Vagina (tissue), 2 donors: ENCODE measurements at regions not wholly inside any gene's neighbourhood (a gene's known extent, or its start where the extent isn't known, plus 50 kb on each side); places are given as distances from the start of the nearest gene placed in this dataset.

Experiments used
- CTCF ChIP-seq, 3 experiments: fragments of 450-650 bp in 2 of 3; fragments of 200-600 bp in 1 of 3; sonication (generic) in 1 of 3; IDR thresholded peaks; one replicate each; pipeline ENCODE4 v1.5.1; 2017 to 2019; ENCODE audit warnings: antibody characterized with exemption in 3 of 3, mild to moderate bottlenecking in 2 of 3, moderate library complexity in 2 of 3
- POLR2AphosphoS5 ChIP-seq, 2 donors: sonication (generic); formaldehyde crosslinking; IDR thresholded peaks; one replicate each; pipeline ENCODE4 v1.9.0; 2017; ENCODE audit warnings: antibody characterized with exemption in 2 of 2, mild to moderate bottlenecking in 2 of 2, low read depth in 1 of 2; ENCODE audit not compliant: insufficient read depth in 1 of 2

- TF ChIP-seq CTCF (IDR thresholded peaks at IDR 0.05) (no peak), POLR2AphosphoS5 (IDR thresholded peaks at IDR 0.05; ENCODE audit: insufficient read depth in 1 of 2, low read depth in 1 of 2) (no peak)
Measured at GRCh38 chr1:219367496-219367895, 193.8 kb downstream of the LYPLAL1 start.
